GM12878 (cell line): ENCODE measurements at regions not wholly inside any gene's neighbourhood (a gene's known extent, or its start where the extent isn't known, plus 50 kb on each side); places are given as distances from the start of the nearest gene placed in this dataset.

Source experiments
- BHLHE40 ChIP-seq, 2 experiments: fragments of 450-650 bp in 1 of 2; IDR thresholded peaks; 2 replicates each; pipeline ENCODE4 v1.6.1; 2011 to 2017; ENCODE audit warnings: low read depth in 2 of 2, borderline replicate concordance in 1 of 2, improper control_type of control experiment in 1 of 2, low read length in 1 of 2, mild to moderate bottlenecking in 1 of 2
- CTCF ChIP-seq, 3 experiments: IDR thresholded peaks in 2 of 3; conservative IDR thresholded peaks in 1 of 3; 2 replicates each; pipeline ENCODE4 v1.5.1; 2011; ENCODE audit warnings: low read depth in 3 of 3, low read length in 3 of 3, mild to moderate bottlenecking in 3 of 3, control low read depth in 2 of 3, moderate library complexity in 2 of 3, inconsistent platforms in 1 of 3, mixed read lengths in 1 of 3; ENCODE audit not compliant: control insufficient read depth in 2 of 3, insufficient read depth in 1 of 3; ENCODE audit errors: extremely low read depth in 1 of 3
- E2F4 ChIP-seq: IDR thresholded peaks from 2 replicates; pipeline ENCODE4 v1.6.1; 2012; ENCODE audit warnings: low read depth, low read length, improper control_type of control experiment
- ETV6 ChIP-seq, 2 experiments: fragments of 450-650 bp in 1 of 2; IDR thresholded peaks in 1 of 2; conservative IDR thresholded peaks in 1 of 2; 2 replicates each; pipeline ENCODE4 v1.6.1; 2014; ENCODE audit warnings: antibody characterized with exemption in 1 of 2, borderline replicate concordance in 1 of 2, low read depth in 1 of 2, mild to moderate bottlenecking in 1 of 2, moderate library complexity in 1 of 2
- EZH2 ChIP-seq: IDR thresholded peaks from 2 replicates; pipeline ENCODE4 v1.6.1; 2012; ENCODE audit warnings: low read depth, mild to moderate bottlenecking, control low read depth, inconsistent platforms, low read length, borderline replicate concordance; ENCODE audit not compliant: control insufficient read depth
- NFIC ChIP-seq: IDR thresholded peaks from 2 replicates; pipeline ENCODE4 v1.6.1; 2012; ENCODE audit warnings: low read depth, mild to moderate bottlenecking, inconsistent platforms, low read length, moderate library complexity
- PAX8 ChIP-seq: fragments of 450-650 bp; IDR thresholded peaks from 2 replicates; pipeline ENCODE4 v1.6.1; 2017; ENCODE audit warnings: mild to moderate bottlenecking, moderate library complexity
- POLR2A ChIP-seq: IDR thresholded peaks from 2 replicates; pipeline ENCODE4 v1.6.1; 2011; ENCODE audit warnings: low read depth, mild to moderate bottlenecking, low read length
- RCOR1 ChIP-seq: conservative IDR thresholded peaks from 2 replicates; pipeline ENCODE4 v1.6.1; 2012; ENCODE audit warnings: low read depth, low read length, improper control_type of control experiment
- SIN3A ChIP-seq: IDR thresholded peaks from 2 replicates; pipeline ENCODE4 v1.6.1; 2012; ENCODE audit warnings: low read depth, low read length, improper control_type of control experiment
- SKIL ChIP-seq: fragments of 450-650 bp; IDR thresholded peaks from 2 replicates; pipeline ENCODE4 v1.6.1; 2017; ENCODE audit warnings: mild to moderate bottlenecking, low read depth, inconsistent platforms; ENCODE audit not compliant: poor library complexity, severe bottlenecking
- SRF ChIP-seq, 2 experiments: IDR thresholded peaks; 2 replicates each; pipeline ENCODE4 v1.6.1; 2011; ENCODE audit warnings: low read depth in 2 of 2, low read length in 2 of 2, mild to moderate bottlenecking in 1 of 2, moderate library complexity in 1 of 2
- TARDBP ChIP-seq: IDR thresholded peaks from 2 replicates; pipeline ENCODE4 v1.6.1; 2016; ENCODE audit warnings: borderline replicate concordance
- ZNF687 ChIP-seq: fragments of 450-650 bp; IDR thresholded peaks from 2 replicates; pipeline ENCODE4 v1.6.1; 2017; ENCODE audit warnings: mild to moderate bottlenecking, moderate library complexity

- TF ChIP-seq SRF (IDR thresholded peaks at IDR 0.05; ENCODE audit: low read depth in 2 of 2, low read length in 2 of 2) (no peak), CTCF (IDR thresholded peaks at IDR 0.05 in 2 of 3, conservative IDR thresholded peaks at IDR 0.05 in 1 of 3; ENCODE audit: control insufficient read depth in 2 of 3, extremely low read depth in 1 of 3, insufficient read depth in 1 of 3, low read depth in 3 of 3, low read length in 3 of 3) (no peak), NFIC (no peak), E2F4 (no peak), EZH2 (no peak), SIN3A (no peak), PAX8 (no peak), TARDBP (no peak), BHLHE40 (IDR thresholded peaks at IDR 0.05; ENCODE audit: borderline replicate concordance in 1 of 2, low read depth in 2 of 2, low read length in 1 of 2) (no peak), SKIL (no peak), POLR2A (no peak), ZNF687 (no peak), RCOR1 (no peak), ETV6 (conservative IDR thresholded peaks at IDR 0.05 in 1 of 2, IDR thresholded peaks at IDR 0.05 in 1 of 2; ENCODE audit: borderline replicate concordance in 1 of 2, low read depth in 1 of 2) (no peak)
Observed at GRCh38 chr3:143914257-143914656, 57.4 kb upstream of the DIPK2A start.
